ENCODE measurements at regions not wholly inside any gene's neighbourhood (a gene's known extent, or its start where the extent isn't known, plus 50 kb on each side); places are given as distances from the start of the nearest gene placed in this dataset.
"Not testable (repeated sequence)": the region's sequence is repeated elsewhere in the genome, so short reads cannot be mapped to it uniquely, and the experiment has no call there.

- ATAC-seq; intact Hi-C loops (cut with DNase I); DNase-seq (ENCODE audit: low spot score): not testable (repeated sequence)
Measured at GRCh38 chr2:111410868-111411406, 290.2 kb downstream of the BCL2L11 start.

DNA sequence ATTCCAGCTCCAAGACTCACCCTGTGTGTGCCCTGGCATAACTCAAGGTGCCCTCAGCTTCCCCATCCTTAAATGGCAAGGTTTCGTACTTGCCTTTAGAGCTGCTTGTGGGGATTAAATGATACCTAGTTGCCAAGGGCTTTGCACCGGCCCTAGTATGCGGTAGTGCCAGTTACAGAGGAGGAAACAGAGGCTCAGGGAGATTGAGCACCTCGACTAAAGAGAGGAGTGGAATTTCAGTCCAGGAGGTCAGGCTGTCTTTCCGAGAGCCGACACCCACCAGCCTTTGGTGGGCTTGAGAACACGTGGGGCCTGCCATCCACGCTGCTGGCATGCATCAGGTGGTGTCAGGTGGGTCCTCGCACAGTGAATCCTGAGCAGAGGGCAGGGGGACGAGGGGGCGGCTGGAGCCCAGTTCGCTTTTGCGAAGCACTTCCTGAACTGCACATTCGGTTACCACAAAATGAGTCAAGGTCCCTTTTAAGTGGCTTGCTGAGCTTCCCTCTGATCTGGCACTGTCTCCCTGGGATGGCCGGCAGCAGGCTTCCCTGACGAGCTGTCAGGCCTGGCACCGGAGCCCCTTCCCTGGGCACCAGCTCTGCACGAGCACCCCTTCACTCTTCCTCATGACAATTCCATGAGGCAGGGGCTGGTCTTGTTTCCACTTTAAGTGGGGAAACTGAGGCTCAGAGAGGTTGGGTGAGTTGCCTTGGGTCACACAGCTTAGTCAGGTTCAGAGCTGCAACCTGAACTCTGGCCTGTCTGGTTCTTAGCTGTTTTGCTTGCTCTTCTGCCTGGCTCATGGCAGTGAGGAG lies 291.4 kb downstream of the BCL2L11 start:
- not testable (repeated sequence) for ATAC-seq

GRCh38 chr2:111412841-111413650 lies 292.3 kb downstream of the BCL2L11 start:
- intact Hi-C loops (cut with DNase I); DNase-seq (ENCODE audit: low spot score); ATAC-seq: not testable (repeated sequence)

More for the DNA sequence above, 291.4 kb downstream of the BCL2L11 start:
- DNase-seq (ENCODE audit: low spot score); intact Hi-C loops (cut with DNase I): not testable (repeated sequence)

DNA sequence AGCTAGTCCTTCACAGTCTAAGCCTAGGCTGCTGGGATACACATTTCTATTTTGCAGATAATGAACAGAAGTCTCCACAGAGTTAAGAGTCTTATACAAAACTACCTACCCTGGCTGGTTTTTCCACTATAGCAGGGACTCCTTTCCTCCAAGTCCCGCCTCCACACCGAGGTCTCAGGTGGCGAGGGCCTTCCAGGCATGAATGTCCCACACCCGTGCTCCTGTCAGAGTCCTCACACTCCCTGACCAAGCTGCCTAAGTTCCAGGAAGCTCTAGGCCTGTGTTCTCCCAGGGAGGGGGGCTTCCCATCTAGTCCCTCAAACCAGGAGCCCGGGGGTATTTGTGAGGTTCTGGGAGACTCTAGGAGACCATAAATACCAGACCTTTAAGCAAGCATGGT lies 293.2 kb downstream of the BCL2L11 start:
- ATAC-seq; intact Hi-C loops (cut with DNase I); DNase-seq (ENCODE audit: low spot score): not testable (repeated sequence)

DNA sequence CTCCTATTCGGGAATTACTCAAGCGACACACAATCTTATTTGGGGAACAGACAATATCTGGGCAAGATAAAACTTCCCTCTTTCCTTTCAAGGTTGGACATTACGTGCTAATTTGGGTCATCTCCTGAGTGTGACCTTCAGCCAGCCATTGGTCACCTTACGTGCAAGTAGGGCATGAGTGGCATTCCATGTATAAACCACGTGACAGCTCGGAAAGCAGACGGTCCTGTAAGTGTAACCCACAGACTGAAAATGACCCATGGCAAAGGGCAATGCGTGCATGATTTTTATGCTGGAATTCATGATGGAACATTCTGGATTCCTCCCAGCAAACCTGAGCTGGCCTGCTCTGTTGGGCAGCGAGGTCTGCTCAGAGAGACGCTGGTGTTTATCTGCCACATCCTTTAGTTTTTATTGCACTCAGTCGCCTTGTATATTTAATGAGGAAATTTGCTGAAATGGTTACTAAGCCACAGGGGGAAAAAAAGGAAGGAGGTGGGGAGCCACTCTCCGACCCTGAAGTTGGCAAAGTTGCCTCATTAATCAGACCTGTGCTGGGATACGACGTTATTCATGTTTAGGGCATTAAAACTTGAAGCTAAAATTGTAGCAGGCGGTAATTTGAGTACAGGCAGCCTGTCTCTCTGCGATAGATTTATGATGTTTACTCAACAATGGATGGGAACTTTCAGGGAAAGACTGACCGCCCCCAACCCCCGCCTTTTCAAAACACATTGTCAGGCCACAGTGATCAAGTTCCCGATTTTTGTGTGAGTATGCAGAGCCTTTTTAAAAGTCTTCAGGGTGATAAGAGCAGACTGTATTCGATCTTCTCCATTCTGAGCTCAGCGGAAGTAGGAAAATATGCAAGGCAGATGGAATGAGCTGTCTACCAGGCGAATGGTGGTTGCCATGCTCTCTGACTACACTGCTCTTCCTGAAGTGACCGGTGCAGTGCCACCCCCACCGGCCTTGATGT lies 295.3 kb downstream of the BCL2L11 start:
- intact Hi-C loops (cut with DNase I); ATAC-seq; DNase-seq (ENCODE audit: low spot score): not testable (repeated sequence)

DNA sequence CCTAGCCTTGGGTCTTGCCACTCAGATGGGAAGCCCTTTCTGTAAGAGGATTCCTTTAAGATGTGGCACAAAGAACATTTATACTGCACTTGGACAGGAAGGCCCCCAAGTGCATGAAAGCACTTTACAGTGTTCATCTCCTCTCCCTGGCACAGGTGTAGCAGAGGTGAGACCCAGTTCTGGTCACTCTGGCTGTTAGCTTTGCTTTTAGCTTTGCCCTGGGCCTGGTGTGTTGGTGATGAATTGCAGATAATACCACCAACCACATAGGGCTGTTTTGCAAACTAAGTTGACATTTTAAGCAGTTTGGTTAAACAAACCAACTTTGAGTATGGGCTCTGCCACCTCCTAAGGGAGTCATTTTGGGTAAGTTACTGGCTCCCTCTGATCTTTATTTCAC lies 296.3 kb downstream of the BCL2L11 start:
- intact Hi-C loops (cut with DNase I); ATAC-seq; DNase-seq (ENCODE audit: low spot score): not testable (repeated sequence)

DNA sequence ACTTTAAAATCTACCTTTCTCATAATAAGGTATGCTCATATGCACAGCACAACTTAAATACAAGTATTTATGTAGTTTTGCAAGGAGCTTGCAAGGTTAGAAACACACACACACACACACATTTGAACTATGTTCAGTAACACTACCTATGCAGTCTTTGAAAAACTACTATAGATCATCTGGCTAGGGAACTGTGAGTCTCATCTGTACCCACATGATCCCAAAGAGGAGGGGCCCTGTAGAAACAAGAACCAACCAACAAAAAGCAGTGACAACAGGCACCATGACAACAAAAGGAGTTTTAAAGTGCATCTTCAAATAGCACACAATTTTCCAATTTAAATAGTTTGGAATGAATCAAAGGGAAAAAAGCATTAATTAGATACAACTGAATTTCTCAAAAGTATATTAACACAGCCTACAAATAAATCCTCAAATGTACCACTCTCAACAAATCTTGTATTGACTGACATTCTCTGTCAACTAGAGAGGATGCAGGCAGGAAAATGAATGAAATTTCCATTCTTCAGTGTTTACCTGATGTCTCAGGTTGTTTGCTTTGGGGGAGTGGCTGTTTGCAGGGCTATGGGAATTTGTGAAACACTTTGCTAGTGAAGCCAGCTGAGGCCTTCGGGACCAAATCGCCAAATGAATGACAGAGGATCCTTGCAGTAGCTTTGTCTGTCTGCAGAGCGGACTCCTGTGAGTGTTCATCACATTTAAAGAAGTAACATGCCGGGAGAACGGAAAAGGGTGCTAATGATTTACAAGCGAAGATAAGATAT lies 297.6 kb downstream of the BCL2L11 start:
- DNase-seq (ENCODE audit: low spot score); intact Hi-C loops (cut with DNase I); ATAC-seq: not testable (repeated sequence)

DNA sequence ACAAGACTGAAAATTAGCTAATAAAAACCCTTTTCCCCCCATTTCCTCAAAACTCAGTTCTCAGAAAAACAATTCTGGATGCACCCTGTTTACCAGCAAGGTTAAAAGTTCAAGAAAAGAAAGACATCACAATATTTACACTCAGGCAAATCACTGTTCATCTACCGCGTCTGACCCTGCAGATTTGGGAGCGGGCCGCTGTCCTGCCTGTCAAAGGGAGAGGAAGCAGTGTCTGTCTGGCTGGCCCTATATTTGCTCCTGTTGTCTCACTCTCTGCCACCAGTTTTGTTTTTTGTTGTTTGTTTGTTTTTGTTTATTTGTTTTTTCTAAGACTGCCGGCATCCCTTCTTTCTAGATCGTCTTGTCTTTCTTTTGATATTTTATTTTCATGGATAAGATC lies 299.4 kb downstream of the BCL2L11 start:
- ATAC-seq; DNase-seq (ENCODE audit: low spot score); intact Hi-C loops (cut with DNase I): not testable (repeated sequence)

DNA sequence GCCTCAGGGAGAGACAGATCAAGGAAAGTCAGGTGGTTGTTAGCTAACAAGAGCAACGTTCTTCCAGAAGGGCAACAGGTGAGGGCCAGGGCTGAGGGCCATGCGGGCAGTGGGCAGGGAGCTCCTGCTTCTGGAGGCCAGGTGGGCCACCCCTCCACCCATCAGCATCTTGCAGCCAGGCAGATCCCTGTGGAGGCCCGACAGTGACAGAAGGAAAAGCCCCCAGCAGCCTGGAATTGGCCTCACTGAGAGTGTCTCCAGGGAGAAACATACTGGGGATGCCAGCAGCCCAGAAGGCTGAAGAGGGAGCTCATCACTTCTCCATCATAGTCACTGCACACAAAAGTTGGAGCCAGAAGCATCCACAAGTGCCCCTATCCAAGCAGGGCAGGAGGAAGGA lies 300.1 kb downstream of the BCL2L11 start:
- ATAC-seq; DNase-seq (ENCODE audit: low spot score); intact Hi-C loops (cut with DNase I): not testable (repeated sequence)

- intact Hi-C loops (cut with DNase I); ATAC-seq; DNase-seq (ENCODE audit: low spot score): not testable (repeated sequence)
Measured at GRCh38 chr2:111421949-111422348, 301.2 kb downstream of the BCL2L11 start.

GRCh38 chr2:111422562-111422961 lies 301.8 kb downstream of the BCL2L11 start:
- ATAC-seq; DNase-seq (ENCODE audit: low spot score); intact Hi-C loops (cut with DNase I): not testable (repeated sequence)

DNA sequence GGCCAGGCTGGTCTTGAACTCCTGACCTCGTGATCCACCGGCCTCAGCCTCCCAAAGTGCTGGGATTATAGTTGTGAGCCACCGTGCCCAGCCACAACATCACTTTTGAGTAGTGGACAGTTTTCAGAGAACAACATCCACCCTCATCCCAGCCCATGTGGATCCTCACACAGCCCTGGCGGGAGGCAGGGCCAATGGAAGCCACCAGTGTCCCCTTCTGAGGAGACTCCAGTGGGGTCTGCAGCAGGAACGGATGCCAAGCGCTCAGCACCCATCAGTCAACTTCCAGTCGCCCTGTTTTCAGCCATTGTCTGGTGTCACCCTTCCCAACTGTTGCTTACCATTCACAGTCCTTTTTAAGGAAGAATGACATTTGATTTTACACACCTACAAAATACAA lies 302.5 kb downstream of the BCL2L11 start:
- intact Hi-C loops (cut with DNase I); ATAC-seq; DNase-seq (ENCODE audit: low spot score): not testable (repeated sequence)

GRCh38 chr2:111424176-111424575 lies 303.5 kb downstream of the BCL2L11 start:
- ATAC-seq; DNase-seq (ENCODE audit: low spot score); intact Hi-C loops (cut with DNase I): not testable (repeated sequence)

GRCh38 chr2:111424851-111425309 lies 304.2 kb downstream of the BCL2L11 start:
- DNase-seq (ENCODE audit: low spot score); ATAC-seq; intact Hi-C loops (cut with DNase I): not testable (repeated sequence)

GRCh38 chr2:111425789-111426201 lies 305.1 kb downstream of the BCL2L11 start:
- DNase-seq (ENCODE audit: low spot score); intact Hi-C loops (cut with DNase I); ATAC-seq: not testable (repeated sequence)

DNA sequence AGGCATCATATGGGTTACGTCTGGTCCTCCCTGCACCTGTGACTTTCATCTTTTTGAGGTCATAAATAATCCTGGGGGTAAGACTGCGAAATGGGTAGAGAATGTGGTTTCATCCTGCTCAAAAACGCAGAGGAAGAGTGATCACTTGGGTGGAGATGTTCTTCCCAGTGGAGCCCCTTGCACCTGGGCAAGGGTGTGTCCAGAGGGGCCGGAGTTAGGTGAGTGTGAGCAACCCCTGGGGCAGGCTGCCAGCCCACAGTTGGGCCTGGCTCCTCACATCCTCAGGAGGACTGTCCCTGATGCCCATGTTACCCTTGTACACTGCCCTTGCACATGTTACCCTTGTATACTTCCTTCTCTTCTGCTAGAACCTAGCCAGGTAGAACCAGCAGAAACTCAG lies 306.6 kb downstream of the BCL2L11 start:
- ATAC-seq; intact Hi-C loops (cut with DNase I); DNase-seq (ENCODE audit: low spot score): not testable (repeated sequence)

GRCh38 chr2:111428915-111429314 lies 308.2 kb downstream of the BCL2L11 start:
- ATAC-seq; DNase-seq (ENCODE audit: low spot score); intact Hi-C loops (cut with DNase I): not testable (repeated sequence)
